ENCODE measurements at regions not wholly inside any gene's neighbourhood (a gene's known extent, or its start where the extent isn't known, plus 50 kb on each side); places are given as distances from the start of the nearest gene placed in this dataset.

DNA sequence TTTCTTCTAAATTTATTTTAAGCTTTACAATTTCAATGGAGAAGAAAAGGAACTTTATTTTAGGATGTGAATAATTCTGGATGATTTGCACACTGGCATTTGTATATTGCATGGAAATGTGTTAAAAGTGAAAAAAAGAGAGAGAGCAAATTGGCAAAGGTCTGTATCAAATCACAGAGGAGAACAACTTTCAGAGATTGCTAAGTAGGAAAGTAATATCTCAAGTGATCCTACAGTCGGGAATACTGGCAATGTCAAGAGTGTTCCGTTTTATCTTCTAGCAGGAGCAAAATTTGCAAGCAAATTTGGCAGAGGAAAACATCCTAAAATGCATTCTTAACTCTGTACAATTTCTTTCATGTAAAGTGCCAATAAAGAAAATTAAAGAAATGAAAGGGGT lies 97.1 kb upstream of the TMC3 start:
- DNase-seq = no peak

DNA sequence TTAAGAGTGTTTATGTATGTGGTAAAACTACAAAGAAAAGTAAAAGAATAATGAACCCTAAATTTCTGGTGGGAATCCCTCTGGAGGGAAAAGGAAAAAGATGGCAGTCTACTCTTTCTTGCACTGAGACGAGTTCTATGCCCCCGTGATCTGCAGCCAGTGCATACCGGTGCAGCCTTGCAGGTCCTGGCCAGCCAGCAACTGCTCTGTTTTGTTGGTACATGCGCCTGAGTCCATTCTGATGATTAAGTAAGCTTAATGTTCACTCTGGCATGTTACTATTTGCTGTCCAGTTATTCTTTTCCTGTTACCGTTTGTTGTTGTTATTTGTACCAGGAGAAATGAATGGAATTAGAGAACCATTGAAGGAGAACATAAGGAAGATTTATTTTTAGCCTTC lies 95.1 kb upstream of the TMC3 start:
- no peak for DNase-seq

DNA sequence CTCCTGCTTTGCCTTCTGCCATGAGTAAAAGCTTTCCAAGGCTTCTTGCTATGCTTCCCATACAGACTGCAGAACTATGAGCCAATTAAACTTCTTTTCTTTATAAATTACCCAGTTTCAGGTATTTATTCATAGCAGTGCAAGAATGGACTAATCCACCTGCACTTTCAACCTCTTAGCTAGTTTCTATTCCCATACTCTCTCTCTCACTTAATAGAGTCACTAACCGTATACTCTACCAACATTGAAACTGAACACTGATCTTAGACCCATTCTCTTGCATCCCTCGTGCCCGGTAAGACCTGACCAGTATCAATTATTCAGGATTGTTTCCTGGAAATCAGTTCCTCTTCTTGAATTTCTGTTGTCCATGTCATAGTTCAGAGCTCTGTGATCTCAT lies 92.7 kb upstream of the TMC3 start:
- no peak for DNase-seq

DNA sequence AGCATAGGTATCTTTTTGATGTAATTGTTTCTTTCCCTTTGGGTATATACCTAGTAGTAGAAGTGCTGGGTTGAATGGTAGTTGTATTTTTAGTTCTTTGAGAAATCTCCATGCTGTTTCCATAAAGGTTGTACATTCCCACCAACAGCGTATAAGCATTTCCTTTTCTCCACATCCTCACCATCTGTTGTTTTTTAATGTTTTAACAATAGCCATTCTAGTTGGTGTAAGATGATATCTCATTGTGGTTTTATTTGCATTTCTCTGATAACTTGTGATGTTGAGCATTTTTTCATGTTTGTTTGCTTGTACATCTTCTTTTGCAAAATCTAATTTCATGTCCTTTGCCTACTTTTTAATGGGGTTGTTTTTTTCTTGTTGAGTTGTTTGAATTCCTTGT lies 80.0 kb upstream of the TMC3 start:
- DNase-seq = no peak

DNA sequence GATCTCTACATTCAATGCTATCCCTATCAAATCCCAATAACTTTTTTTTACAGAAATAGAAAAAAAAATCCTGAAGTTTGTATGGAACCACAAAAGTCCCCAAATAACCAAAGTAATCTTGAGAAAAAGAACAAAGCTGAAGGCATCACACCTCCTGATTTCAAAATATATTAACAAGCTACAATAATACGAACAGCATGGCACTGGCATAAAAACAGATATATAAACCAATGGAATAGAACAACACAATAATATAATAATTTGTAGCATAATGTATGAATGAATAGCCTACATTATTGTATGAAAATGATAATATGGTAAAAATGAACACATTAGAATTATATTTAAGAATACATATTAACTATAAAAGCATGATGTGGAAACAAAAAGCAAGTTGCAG lies 76.7 kb upstream of the TMC3 start:
- no peak for DNase-seq

DNA sequence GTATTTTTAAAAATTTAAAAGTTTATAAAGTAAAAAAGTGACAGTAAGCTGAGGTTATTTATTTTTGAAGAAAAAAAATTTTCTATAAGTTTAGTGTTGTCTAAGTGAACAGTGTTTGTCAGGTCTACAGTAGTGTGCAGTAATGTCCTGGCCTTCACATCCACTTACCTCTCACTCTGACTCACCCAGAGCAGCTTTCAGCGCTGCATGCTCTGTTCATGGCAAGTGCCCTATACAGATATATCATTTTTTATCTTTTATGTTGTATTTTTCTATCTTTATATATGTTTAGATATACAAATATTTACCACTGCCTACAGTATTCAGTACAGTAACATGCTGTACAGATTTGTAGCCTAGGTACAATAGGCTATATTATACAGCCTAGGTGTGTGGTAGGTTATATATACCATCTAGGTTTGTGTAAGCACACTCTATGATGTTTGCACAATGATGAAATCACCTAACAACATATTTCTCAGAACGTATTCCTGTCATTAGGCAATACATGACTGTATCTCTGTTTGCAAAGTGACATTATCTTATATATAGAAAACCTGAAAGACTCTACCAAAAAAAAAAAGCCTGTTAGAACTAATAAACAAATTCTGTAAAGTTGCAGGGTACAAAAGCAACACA lies 75.9 kb upstream of the TMC3 start:
- no peak for DNase-seq

DNA sequence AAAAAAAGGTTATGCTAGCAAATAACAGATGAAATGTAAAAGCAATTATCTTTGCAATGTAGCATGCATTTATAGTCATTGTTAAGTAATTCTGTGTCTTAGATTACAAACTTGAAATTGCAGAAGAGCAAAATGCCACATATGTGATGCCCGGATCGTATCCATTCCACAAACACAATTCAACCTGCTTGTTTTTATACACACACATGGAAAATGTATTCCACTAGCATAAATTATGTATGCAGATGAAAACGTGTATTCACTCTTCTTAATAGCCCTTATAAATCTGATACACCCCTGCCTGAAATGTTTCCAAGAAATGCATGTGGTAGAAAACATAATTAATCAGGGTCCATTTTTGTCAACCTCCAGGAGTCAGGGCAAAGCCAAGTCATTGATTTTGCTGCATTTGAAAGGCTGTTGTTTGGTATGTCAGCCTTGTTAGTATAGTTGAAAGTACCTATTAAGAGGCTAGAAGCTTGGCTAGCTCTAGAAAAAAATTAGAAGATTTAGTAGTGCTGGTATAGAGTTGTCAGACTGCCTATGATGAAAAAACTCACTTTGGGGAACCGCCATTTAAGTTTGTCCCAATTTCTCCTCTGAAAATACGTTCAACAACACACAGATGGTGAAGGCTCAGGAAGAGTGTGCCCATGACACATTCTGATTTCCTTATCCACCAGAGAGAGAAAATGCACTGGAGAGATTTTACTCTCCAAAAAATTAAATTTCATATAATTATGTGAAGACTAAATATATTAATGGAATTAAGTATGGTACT lies 69.2 kb upstream of the TMC3 start:
- no peak for DNase-seq

DNA sequence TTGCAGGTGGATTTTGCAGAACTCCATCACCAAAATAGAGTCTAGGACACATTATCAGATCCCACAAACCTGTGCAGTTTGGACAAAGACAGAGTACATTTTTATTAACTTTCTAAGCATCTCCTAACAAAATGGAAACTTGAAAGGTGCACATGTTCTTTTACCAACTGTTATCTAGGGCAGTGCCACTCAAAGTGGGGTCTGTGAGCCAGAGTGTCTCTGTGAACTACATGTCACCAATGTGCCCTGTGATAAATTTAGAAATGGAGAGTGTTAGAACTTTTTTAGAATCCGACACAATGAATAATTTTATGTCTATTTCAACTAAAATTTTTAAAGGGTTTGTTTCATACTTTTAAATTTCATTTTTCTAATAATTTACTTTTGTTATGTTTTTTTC lies 68.4 kb upstream of the TMC3 start:
- DNase-seq = no peak

DNA sequence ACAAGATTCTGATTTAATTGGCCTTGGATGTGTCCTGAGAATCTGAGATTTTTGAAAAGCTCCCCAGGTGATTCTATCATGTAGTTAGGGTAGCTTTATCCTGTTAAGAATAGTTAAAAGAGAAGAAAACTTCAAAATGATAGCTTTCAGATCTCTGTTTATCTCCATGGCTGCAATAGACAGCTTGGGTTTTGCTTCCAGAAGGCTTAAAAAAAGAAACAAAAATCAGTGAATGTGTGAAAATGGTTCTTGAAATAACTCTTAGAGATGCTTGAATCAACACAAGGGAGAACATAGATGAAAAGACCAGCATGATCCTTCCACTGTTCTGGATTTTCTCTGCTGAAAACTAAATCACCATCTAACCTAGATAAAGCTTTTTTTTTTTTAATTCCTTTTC lies 60.8 kb upstream of the TMC3 start:
- DNase-seq = no peak

DNA sequence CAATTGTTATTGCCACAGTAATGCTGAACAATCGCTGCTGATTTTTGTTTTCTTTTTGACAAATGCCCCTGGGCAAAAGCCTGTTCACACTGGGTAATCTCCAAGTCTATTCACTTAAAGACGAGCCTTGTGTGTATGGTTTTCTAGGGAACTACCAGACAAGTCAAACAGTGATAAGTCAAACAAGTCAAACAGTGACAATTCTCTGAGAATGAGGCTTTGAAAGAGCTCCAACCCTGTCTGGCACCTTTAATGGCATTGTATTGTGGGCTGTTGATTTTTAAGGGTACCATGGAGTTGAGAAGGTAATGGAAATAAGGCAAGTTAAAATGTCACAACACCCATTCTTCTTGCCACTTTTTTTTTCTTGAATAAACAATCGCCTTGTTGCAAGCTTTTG lies 59.4 kb upstream of the TMC3 start:
- no peak for DNase-seq

DNA sequence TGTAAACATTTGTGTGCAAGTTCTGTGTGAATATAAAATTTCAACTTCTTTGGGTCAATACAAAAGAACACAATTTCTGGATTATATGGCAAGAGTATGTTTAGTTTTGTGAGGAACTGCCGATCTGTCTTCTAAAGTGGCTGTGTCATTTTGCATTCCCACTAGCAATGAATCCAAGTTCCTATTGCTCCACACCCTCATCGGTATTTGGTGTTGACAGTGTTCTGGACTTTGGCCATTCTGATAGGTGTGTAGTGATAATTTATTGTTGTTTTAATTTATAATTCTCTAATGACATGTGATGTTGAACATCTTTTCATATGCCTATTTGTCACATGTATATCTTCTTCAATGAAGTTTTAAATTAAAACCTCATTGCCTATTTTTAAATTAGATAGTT lies 58.2 kb upstream of the TMC3 start:
- no peak for DNase-seq

DNA sequence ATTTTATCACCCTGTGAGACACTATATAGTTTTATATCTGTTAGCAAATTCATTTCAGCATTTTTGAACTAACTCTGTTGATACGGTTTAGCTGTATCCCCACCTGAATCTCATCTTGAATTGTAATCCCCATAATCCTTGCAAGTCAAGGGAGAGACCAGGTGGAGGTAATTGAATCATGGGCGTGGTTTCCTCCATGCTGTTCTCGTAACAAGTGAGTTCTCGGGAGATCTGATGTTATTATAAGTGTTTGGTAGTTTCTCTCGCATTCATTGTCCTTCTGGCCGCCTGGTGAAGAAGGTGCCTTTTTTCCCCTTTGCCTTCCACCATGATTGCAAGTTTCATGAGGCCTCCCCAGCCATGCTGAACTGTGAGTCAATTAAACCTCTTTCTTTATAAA lies 53.2 kb upstream of the TMC3 start:
- DNase-seq = no peak

DNA sequence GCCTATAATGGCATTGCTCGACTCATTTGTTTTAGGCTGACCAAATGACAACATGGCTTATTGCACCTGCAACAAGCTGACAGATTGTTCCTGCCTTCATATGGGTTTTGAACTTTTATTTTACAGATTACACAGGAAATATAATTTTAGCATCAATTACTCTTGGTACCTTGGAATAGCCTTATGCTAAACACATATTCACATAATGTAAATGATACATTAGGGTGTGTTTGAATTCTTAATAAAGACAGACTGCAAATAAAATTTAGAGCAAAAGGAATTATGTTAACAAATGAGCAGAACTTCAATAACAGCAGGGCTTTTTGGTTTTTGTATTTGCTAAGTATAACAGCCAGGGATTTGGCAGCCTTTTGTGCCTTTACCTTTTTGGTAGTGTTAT lies 51.9 kb upstream of the TMC3 start:
- no peak for DNase-seq

Data from RPMI8226 (cell line).